ENCODE measurements at regions not wholly inside any gene's neighbourhood (a gene's known extent, or its start where the extent isn't known, plus 50 kb on each side); places are given as distances from the start of the nearest gene placed in this dataset.

DNA sequence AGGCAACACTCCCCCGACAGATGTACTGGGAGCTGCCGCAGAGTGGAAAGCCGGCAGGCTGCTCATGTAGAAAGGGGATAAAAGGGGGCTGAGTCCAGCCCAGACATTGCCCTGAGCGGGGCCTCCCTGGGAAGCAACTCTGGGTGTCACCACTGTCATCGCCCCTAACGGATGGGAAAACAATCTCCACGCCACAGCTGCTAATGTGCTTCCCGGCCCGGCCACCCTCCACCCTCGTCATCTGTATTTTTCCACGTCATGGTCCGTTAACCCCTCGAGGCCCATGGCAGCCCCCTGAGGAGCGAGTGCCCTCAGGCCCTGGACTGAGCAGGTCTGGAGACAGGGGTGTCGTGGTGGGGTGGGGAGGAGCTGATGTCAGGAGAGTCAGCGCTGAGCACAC is 227.4 kb downstream of the DLL1 start:
- intact Hi-C loops (cut with micrococcal nuclease; ENCODE audit: unreplicated experiment): no loop called here
- no TSS peak for BruUV-seq (replicated peaks)
- Mint-ChIP-seq H3K4me1 (ENCODE audit: low read depth, unreplicated experiment) (no peaks in the 10 kb centered on the region), H3K9me3 (ENCODE audit: low read depth, unreplicated experiment) (no peaks in the 10 kb centered on the region), H3K36me3 (ENCODE audit: insufficient read depth, unreplicated experiment) (no peaks in the 10 kb centered on the region), H3K4me3 (ENCODE audit: low read depth, unreplicated experiment) (no peak overlapping the region), H3K27ac (ENCODE audit: unreplicated experiment) (no peak overlapping the region), H3K27me3 (ENCODE audit: unreplicated experiment) (peaks cover 38% of the 10 kb centered on the region)
- CTCF ChIA-PET: interaction anchor here (0.6 kb wide), 1 partner anchor 86 kb away, joined by 11 read pairs; no protein-coding TSS in a partner anchor
- no peak for DNase-seq
- TF ChIP-seq, protein P1, sequence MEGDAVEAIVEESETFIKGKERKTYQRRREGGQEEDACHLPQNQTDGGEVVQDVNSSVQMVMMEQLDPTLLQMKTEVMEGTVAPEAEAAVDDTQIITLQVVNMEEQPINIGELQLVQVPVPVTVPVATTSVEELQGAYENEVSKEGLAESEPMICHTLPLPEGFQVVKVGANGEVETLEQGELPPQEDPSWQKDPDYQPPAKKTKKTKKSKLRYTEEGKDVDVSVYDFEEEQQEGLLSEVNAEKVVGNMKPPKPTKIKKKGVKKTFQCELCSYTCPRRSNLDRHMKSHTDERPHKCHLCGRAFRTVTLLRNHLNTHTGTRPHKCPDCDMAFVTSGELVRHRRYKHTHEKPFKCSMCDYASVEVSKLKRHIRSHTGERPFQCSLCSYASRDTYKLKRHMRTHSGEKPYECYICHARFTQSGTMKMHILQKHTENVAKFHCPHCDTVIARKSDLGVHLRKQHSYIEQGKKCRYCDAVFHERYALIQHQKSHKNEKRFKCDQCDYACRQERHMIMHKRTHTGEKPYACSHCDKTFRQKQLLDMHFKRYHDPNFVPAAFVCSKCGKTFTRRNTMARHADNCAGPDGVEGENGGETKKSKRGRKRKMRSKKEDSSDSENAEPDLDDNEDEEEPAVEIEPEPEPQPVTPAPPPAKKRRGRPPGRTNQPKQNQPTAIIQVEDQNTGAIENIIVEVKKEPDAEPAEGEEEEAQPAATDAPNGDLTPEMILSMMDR (IDR thresholded peaks at IDR 0.05; ENCODE audit: unreplicated experiment): no peak

DNA sequence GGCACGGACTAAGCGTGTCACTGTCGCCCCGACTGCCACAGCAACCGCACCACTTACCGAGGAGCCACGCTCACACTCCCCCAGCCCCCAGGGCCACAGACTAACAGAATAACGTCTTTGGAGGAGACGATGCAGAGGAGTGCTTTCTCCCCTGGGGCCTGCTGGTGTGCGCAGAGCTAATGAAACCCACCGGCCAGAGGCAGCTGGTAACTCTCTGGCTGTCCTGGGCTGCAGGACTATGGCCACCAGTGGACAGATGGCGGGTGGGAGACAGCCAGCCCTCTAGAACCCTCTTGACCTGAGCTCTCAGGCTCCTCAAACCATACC is 228.0 kb downstream of the DLL1 start:
- Mint-ChIP-seq H3K27ac (ENCODE audit: unreplicated experiment) (no peak overlapping the region), H3K36me3 (ENCODE audit: insufficient read depth, unreplicated experiment) (no peaks in the 10 kb centered on the region), H3K9me3 (ENCODE audit: low read depth, unreplicated experiment) (no peaks in the 10 kb centered on the region), H3K4me3 (ENCODE audit: low read depth, unreplicated experiment) (no peak overlapping the region), H3K27me3 (ENCODE audit: unreplicated experiment) (peaks cover 38% of the 10 kb centered on the region), H3K4me1 (ENCODE audit: low read depth, unreplicated experiment) (no peaks in the 10 kb centered on the region)
- no TSS peak for BruUV-seq (replicated peaks)
- DNase-seq: no peak
- TF ChIP-seq, protein P1 (IDR thresholded peaks at IDR 0.05; ENCODE audit: unreplicated experiment): no peak
- CTCF ChIA-PET: no interaction called here
- intact Hi-C loops (cut with micrococcal nuclease; ENCODE audit: unreplicated experiment): no loop called here

DNA sequence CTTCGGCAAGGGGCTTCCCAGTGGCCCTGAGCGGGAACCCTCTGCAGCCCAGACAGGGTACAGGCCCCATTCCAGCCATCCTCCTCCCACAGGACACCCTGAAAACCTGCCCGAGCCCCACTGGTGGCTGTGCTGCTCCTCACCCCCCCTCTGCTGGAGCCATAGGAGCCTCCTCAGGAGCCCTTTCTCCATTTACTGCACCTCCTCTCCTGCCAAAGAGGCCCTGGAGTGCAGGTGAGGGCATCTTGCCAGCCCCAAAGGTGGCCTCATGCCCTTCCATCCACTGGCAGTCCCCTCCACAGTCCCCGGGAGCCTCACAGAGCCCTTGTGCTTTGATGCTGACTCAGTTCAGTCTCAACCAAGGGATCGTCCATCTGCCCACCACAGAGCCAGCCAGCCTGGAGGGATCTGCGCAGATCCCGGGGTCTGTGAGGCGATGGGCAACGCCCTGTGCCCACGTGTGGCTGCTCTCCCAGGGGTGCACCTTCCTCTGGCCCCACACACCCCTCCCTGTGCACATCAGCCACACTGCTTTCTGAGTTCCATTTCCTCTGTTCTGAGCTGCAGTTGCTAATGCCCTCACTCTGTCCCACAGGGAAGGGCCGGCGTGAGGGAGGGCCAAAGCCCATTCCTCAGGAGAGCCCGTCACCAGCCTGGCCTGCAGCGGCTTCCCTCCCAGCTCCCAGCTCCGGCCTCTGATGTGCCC is 228.5 kb downstream of the DLL1 start:
- CTCF ChIA-PET: no interaction called here
- no peaks in the 10 kb centered on the region for H3K4me1 Mint-ChIP-seq (ENCODE audit: low read depth, unreplicated experiment)
- DNase-seq: no peak
- BruUV-seq (replicated peaks): no TSS peak
- no peak overlapping the region for H3K27ac Mint-ChIP-seq (ENCODE audit: unreplicated experiment)
- peaks cover 38% of the 10 kb centered on the region for H3K27me3 Mint-ChIP-seq (ENCODE audit: unreplicated experiment)
- no peaks in the 10 kb centered on the region for H3K36me3 Mint-ChIP-seq (ENCODE audit: insufficient read depth, unreplicated experiment)
- intact Hi-C loops (cut with micrococcal nuclease; ENCODE audit: unreplicated experiment): no loop called here
- TF ChIP-seq, protein P1 (IDR thresholded peaks at IDR 0.05; ENCODE audit: unreplicated experiment): no peak
- H3K4me3 Mint-ChIP-seq (ENCODE audit: low read depth, unreplicated experiment): no peak overlapping the region
- H3K9me3 Mint-ChIP-seq (ENCODE audit: low read depth, unreplicated experiment): no peaks in the 10 kb centered on the region

DNA sequence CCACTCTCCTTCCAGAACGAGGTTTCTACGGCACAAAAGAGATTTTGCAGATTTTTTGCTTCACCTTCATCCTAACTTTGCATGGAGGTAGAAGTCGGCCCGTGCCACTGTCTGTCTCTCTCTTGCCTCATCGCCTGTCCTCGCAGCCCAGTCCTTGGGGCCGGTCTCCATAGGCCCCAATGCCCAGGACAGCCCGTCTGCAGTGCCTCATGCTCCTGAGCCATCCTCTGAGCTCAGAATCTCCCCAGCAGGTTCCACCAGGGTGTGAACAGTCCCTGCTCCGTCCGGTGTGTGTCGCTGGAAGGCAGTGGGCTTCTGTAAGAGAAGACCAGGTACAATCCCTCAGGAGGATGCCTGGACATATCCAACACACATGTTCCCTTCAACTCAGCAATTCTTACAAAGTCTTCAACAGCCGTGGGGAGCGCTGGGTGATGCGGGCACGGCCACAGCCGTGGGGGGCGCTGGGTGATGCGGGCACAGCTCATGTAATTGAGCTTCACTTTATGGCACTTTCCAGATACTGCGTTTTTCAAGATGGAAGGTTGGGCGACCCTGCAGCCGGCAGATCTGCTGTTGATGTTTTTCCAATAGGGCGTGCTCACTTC is 231.9 kb downstream of the DLL1 start:
- peaks cover 38% of the 10 kb centered on the region for H3K27me3 Mint-ChIP-seq (ENCODE audit: unreplicated experiment)
- TF ChIP-seq, protein P1 (IDR thresholded peaks at IDR 0.05; ENCODE audit: unreplicated experiment): no peak
- BruUV-seq (replicated peaks): no TSS peak

More for the DNA sequence above, 231.9 kb downstream of the DLL1 start:
- no peaks in the 10 kb centered on the region for H3K9me3 Mint-ChIP-seq (ENCODE audit: low read depth, unreplicated experiment)
- peaks cover 4% of the 10 kb centered on the region for H3K36me3 Mint-ChIP-seq (ENCODE audit: insufficient read depth, unreplicated experiment)
- no peak for DNase-seq
- H3K4me3 Mint-ChIP-seq (ENCODE audit: low read depth, unreplicated experiment): no peak overlapping the region
- no peaks in the 10 kb centered on the region for H3K4me1 Mint-ChIP-seq (ENCODE audit: low read depth, unreplicated experiment)
- intact Hi-C loops (cut with micrococcal nuclease; ENCODE audit: unreplicated experiment): no loop called here
- H3K27ac Mint-ChIP-seq (ENCODE audit: unreplicated experiment): no peak overlapping the region
- CTCF ChIA-PET: no interaction called here
